GM21381 (cell line): ENCODE measurements at regions not wholly inside any gene's neighbourhood (a gene's known extent, or its start where the extent isn't known, plus 50 kb on each side); places are given as distances from the start of the nearest gene placed in this dataset.

Source experiments
- ATAC-seq: cut with Tn5 transposase; IDR thresholded peaks from one replicate; pipeline ENCODE4 v1.9.1; 2021; ENCODE audit warnings: mild to moderate bottlenecking, moderate library complexity; ENCODE audit not compliant: unreplicated experiment

- no peak for ATAC-seq
Measured at GRCh38 chr10:83921984-83922860, 217.1 kb upstream of the GHITM start.

GRCh38 chr10:83925133-83925532, 214.2 kb upstream of the GHITM start:
- no peak for ATAC-seq

GRCh38 chr10:83926606-83927005, 212.7 kb upstream of the GHITM start:
- ATAC-seq: no peak

- ATAC-seq: no peak
Measured at GRCh38 chr10:83927166-83927565, 212.1 kb upstream of the GHITM start.

GRCh38 chr10:83929399-83929798, 209.9 kb upstream of the GHITM start:
- no peak for ATAC-seq

- no peak for ATAC-seq
Measured at GRCh38 chr10:83931669-83932068, 207.6 kb upstream of the GHITM start.

GRCh38 chr10:83932245-83932644, 207.1 kb upstream of the GHITM start:
- ATAC-seq: no peak

GRCh38 chr10:83934062-83934461, 205.2 kb upstream of the GHITM start:
- no peak for ATAC-seq

GRCh38 chr10:83934641-83935338, 204.5 kb upstream of the GHITM start:
- no peak for ATAC-seq

- no peak for ATAC-seq
Measured at GRCh38 chr10:83935339-83935736, 204.0 kb upstream of the GHITM start.

- no peak for ATAC-seq
Measured at GRCh38 chr10:83935911-83936310, 203.4 kb upstream of the GHITM start.

GRCh38 chr10:83937161-83937560, 202.1 kb upstream of the GHITM start:
- ATAC-seq: no peak

GRCh38 chr10:83937826-83938225, 201.5 kb upstream of the GHITM start:
- no peak for ATAC-seq

GRCh38 chr10:83941189-83941588, 198.1 kb upstream of the GHITM start:
- ATAC-seq: no peak

- ATAC-seq: no peak
Measured at GRCh38 chr10:83942410-83942809, 196.9 kb upstream of the GHITM start.

GRCh38 chr10:83943049-83943448, 196.3 kb upstream of the GHITM start:
- no peak for ATAC-seq

GRCh38 chr10:83943920-83944319, 195.4 kb upstream of the GHITM start:
- no peak for ATAC-seq

GRCh38 chr10:83945982-83946718, 193.2 kb upstream of the GHITM start:
- ATAC-seq: no peak

- ATAC-seq: no peak
Measured at GRCh38 chr10:83952314-83952713, 187.0 kb upstream of the GHITM start.

- no peak for ATAC-seq
Measured at GRCh38 chr10:83953589-83953988, 185.7 kb upstream of the GHITM start.

- no peak for ATAC-seq
Measured at GRCh38 chr10:83954193-83954799, 185.0 kb upstream of the GHITM start.
